Endothelial cell of umbilical vein (primary cell): ENCODE measurements at regions not wholly inside any gene's neighbourhood (a gene's known extent, or its start where the extent isn't known, plus 50 kb on each side); places are given as distances from the start of the nearest gene placed in this dataset.

Experiments
- CTCF ChIP-seq, 2 donors: IDR thresholded peaks; 1 replicate in 1 of 2; 2 replicates in 1 of 2; pipeline ENCODE4 v1.5.1; 2011; ENCODE audit warnings: low read length in 2 of 2, mild to moderate bottlenecking in 2 of 2, moderate library complexity in 2 of 2, control low read depth in 1 of 2, inconsistent platforms in 1 of 2, low read depth in 1 of 2; ENCODE audit not compliant: insufficient read depth in 1 of 2; ENCODE audit errors: extremely low read depth in 1 of 2
- EZH2 ChIP-seq: IDR thresholded peaks from 2 replicates; pipeline ENCODE4 v1.6.1; 2012; ENCODE audit warnings: borderline replicate concordance, low read depth, mild to moderate bottlenecking, moderate library complexity, low read length, inconsistent platforms; ENCODE audit not compliant: severe bottlenecking
- FOS ChIP-seq: IDR thresholded peaks from 2 replicates; pipeline ENCODE4 v1.6.1; 2011; ENCODE audit warnings: mild to moderate bottlenecking, low read length, moderate library complexity, borderline replicate concordance; ENCODE audit not compliant: insufficient read depth
- GATA2 ChIP-seq: IDR thresholded peaks from 2 replicates; pipeline ENCODE4 v1.7.0; 2011; ENCODE audit warnings: low read depth, mild to moderate bottlenecking, moderate library complexity, mixed read lengths, low read length; ENCODE audit not compliant: insufficient read length, insufficient read depth
- JUN ChIP-seq: IDR thresholded peaks from 2 replicates; pipeline ENCODE4 v1.6.1; 2011; ENCODE audit warnings: borderline replicate concordance, low read depth; ENCODE audit not compliant: insufficient read length, insufficient read depth
- MYC ChIP-seq: IDR thresholded peaks from one replicate; pipeline ENCODE4 v1.6.1; 2011; ENCODE audit warnings: mild to moderate bottlenecking, low read depth, low read length
- POLR2A ChIP-seq: IDR thresholded peaks from 2 replicates; pipeline ENCODE4 v1.6.1; 2012; ENCODE audit warnings: low read depth, mild to moderate bottlenecking, control low read depth, low read length
- POLR2AphosphoS5 ChIP-seq: IDR thresholded peaks from 2 replicates; pipeline ENCODE4 v1.6.1; 2012; ENCODE audit warnings: low read depth, mild to moderate bottlenecking, control low read depth, low read length, moderate library complexity; ENCODE audit not compliant: insufficient read depth
- TF ChIP-seq, protein P1 (sequence below): IDR thresholded peaks from 2 replicates; pipeline ENCODE4 v1.6.1; 2011; ENCODE audit not compliant: insufficient read depth, insufficient read length

DNA sequence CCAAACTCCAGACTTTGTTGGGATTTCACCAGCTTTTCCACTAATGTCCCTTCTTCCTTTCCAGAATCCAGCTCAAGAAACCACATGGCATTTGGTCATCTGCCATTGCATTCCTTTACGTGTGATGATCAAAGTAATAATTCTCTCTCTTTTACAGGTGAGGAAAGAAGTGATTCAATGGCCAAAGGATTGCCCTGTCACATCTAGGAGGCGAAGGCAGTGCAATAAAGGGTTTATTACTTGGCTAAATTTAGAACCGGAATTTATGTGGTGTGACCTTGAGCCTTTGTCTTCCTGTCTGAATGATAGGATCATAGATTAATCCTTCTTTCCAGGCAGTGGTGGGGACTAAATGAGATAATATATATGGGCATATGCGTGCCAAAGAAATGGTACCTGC lies 58.3 kb upstream of the COBL start:
- no peak for TF ChIP-seq CTCF (IDR thresholded peaks at IDR 0.05; ENCODE audit: extremely low read depth in 1 of 2, insufficient read depth in 1 of 2, low read depth in 1 of 2, low read length in 2 of 2)
- TF ChIP-seq EZH2 = no peak
- TF ChIP-seq POLR2A = no peak
- no peak for TF ChIP-seq POLR2AphosphoS5
- no peak for TF ChIP-seq JUN
- TF ChIP-seq, protein P1, sequence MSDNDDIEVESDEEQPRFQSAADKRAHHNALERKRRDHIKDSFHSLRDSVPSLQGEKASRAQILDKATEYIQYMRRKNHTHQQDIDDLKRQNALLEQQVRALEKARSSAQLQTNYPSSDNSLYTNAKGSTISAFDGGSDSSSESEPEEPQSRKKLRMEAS = no peak
- no peak for TF ChIP-seq FOS
- no peak for TF ChIP-seq MYC
- TF ChIP-seq GATA2 = no peak
